Left forelimb (tissue), 1 donor: ENCODE measurements at regions not wholly inside any gene's neighbourhood (a gene's known extent, or its start where the extent isn't known, plus 50 kb on each side); places are given as distances from the start of the nearest gene placed in this dataset.
"Not testable (repeated sequence)": the region's sequence is repeated elsewhere in the genome, so short reads cannot be mapped to it uniquely, and the experiment has no call there.

Experiments used
- DNase-seq: peaks from one replicate; pipeline ENCODE4 v3.0.0-alpha.2; 2018; ENCODE audit warnings: low spot score

- no peak for DNase-seq
These were observed 431.3 kb downstream of the HS3ST3B1 start for GRCh38 chr17:14732211-14732610.

- DNase-seq = no peak
These were observed 430.7 kb downstream of the HS3ST3B1 start for GRCh38 chr17:14731591-14731990.

GRCh38 chr17:14730821-14731220, 429.9 kb downstream of the HS3ST3B1 start:
- DNase-seq = no peak

GRCh38 chr17:14725729-14726128, 424.8 kb downstream of the HS3ST3B1 start:
- no peak for DNase-seq

- no peak for DNase-seq
These were observed 423.9 kb downstream of the HS3ST3B1 start for GRCh38 chr17:14724770-14725169.

GRCh38 chr17:14723349-14723748, 422.5 kb downstream of the HS3ST3B1 start:
- DNase-seq = not testable (repeated sequence)

GRCh38 chr17:14719942-14720341, 419.1 kb downstream of the HS3ST3B1 start:
- no peak for DNase-seq

- no peak for DNase-seq
These were observed 417.0 kb downstream of the HS3ST3B1 start for GRCh38 chr17:14717859-14718258.

GRCh38 chr17:14715561-14715960, 414.7 kb downstream of the HS3ST3B1 start:
- DNase-seq = no peak

GRCh38 chr17:14712611-14713021, 411.7 kb downstream of the HS3ST3B1 start:
- no peak for DNase-seq

GRCh38 chr17:14704121-14704520, 403.2 kb downstream of the HS3ST3B1 start:
- no peak for DNase-seq

GRCh38 chr17:14701886-14702285, 401.0 kb downstream of the HS3ST3B1 start:
- no peak for DNase-seq

- DNase-seq = no peak
These were observed 398.8 kb downstream of the HS3ST3B1 start for GRCh38 chr17:14699574-14700185.

- no peak for DNase-seq
These were observed 392.5 kb downstream of the HS3ST3B1 start for GRCh38 chr17:14693382-14693781.

- DNase-seq = no peak
These were observed 389.8 kb downstream of the HS3ST3B1 start for GRCh38 chr17:14690704-14691103.

GRCh38 chr17:14688134-14688533, 387.3 kb downstream of the HS3ST3B1 start:
- DNase-seq = no peak

- DNase-seq = no peak
These were observed 371.9 kb downstream of the HS3ST3B1 start for GRCh38 chr17:14672830-14673229.

- no peak for DNase-seq
These were observed 370.0 kb downstream of the HS3ST3B1 start for GRCh38 chr17:14670861-14671260.

GRCh38 chr17:14664511-14664910, 363.6 kb downstream of the HS3ST3B1 start:
- no peak for DNase-seq

GRCh38 chr17:14641117-14641516, 340.2 kb downstream of the HS3ST3B1 start:
- DNase-seq = no peak

- DNase-seq = no peak
These were observed 336.4 kb downstream of the HS3ST3B1 start for GRCh38 chr17:14637260-14637659.

GRCh38 chr17:14630621-14631020, 329.7 kb downstream of the HS3ST3B1 start:
- DNase-seq = no peak

- DNase-seq = no peak
These were observed 329.2 kb downstream of the HS3ST3B1 start for GRCh38 chr17:14630046-14630445.

GRCh38 chr17:14622615-14623101, 321.8 kb downstream of the HS3ST3B1 start:
- DNase-seq = no peak
